Aorta (tissue), 5 donors: ENCODE measurements at regions not wholly inside any gene's neighbourhood (a gene's known extent, or its start where the extent isn't known, plus 50 kb on each side); places are given as distances from the start of the nearest gene placed in this dataset.

Experiments
- ATAC-seq: fragments of 200-7000 bp; cut with Tn5 transposase; one replicate; pipeline ENCODE4 v1.9.1; 2022; ENCODE audit warnings: moderate library complexity; ENCODE audit not compliant: low FRiP score
- DNase-seq, 2 donors: peaks; one replicate each; pipeline ENCODE4 v3.0.0-alpha.2; 2020
- H3K27ac ChIP-seq, 2 donors: one replicate each; pipeline ENCODE4 v1.5.1; 2013; ENCODE audit warnings: low read length in 2 of 2, mild to moderate bottlenecking in 2 of 2, moderate library complexity in 2 of 2, control low read depth in 1 of 2, inconsistent platforms in 1 of 2, low read depth in 1 of 2
- H3K27me3 ChIP-seq, 2 donors: one replicate each; pipeline ENCODE4 v1.6.1; 2013; ENCODE audit warnings: control low read depth in 1 of 2, low read length in 1 of 2, mild to moderate bottlenecking in 1 of 2, moderate library complexity in 1 of 2; ENCODE audit not compliant: insufficient read depth in 2 of 2, control insufficient read depth in 1 of 2
- H3K36me3 ChIP-seq, 2 donors: one replicate each; pipeline ENCODE4 v1.6.1; 2013; ENCODE audit warnings: control low read depth in 1 of 2, low read length in 1 of 2, mild to moderate bottlenecking in 1 of 2; ENCODE audit not compliant: insufficient read depth in 2 of 2, control insufficient read depth in 1 of 2
- H3K4me1 ChIP-seq, 2 donors: one replicate each; pipeline ENCODE4 v1.6.1; 2013; ENCODE audit warnings: low read length in 2 of 2, control low read depth in 1 of 2, mild to moderate bottlenecking in 1 of 2, moderate library complexity in 1 of 2; ENCODE audit not compliant: insufficient read depth in 2 of 2, control insufficient read depth in 1 of 2
- H3K4me3 ChIP-seq, 2 donors: one replicate each; pipeline ENCODE4 v1.5.1; 2013; ENCODE audit warnings: low read length in 2 of 2, control low read depth in 1 of 2, mild to moderate bottlenecking in 1 of 2
- H3K9me3 ChIP-seq: one replicate; pipeline ENCODE4 v1.6.1; 2013; ENCODE audit warnings: mild to moderate bottlenecking, low read length; ENCODE audit not compliant: control insufficient read depth
- WGBS, 2 donors: extraction: QIAGEN DNeasy Blood & Tissue Kit; methylation state at CpG; one replicate each; pipeline ENCODE4 v1.1.7; 2013; 5-methylcytosine and 5-hydroxymethylcytosine counted together
- intact Hi-C, 2 donors: fragments of 100-400 bp; cut with DNase I; formaldehyde crosslinking; loops; one replicate each; pipeline versions ENCODE4 v1.14.2 to v1.15.0; 2022
- donor health status: healthy with polysubstance abuse.
- donor health status: Bipolar disorder and iron deficiency.
- donor health status: DM: no; HTN: no; CAD: no.
- donor health status: DM: no; HTN: no; CAD: no.
- donor health status: DM: yes; HTN: yes; CAD: no.

DNA sequence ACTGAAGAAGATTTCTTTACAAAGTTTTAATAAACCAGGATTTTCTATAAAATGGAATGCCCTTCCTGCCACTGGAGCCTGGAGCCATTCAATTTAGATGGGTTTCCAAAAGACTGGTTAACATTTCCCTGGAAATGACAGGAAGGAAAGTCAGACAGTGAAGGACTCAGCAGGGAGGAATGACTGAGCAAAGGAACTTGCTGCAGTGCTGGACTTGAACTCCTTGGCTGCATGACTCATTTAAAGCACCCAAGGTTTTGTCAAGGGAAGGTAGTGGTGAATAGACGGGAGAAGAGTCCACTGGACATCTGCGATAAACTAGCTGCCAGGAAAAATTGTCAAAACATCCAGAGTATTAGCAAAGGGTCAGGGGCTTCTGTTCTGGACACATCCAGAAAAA is 163.8 kb upstream of the SLC28A3 start:
- intact Hi-C loops = no loop called here
- no peaks in the 10 kb centered on the region for H3K27me3 ChIP-seq
- ATAC-seq = no peak
- peaks cover 6% of the 10 kb centered on the region for H3K9me3 ChIP-seq
- no peak overlapping the region for H3K4me3 ChIP-seq
- H3K36me3 ChIP-seq = no peaks in the 10 kb centered on the region
- no peak overlapping the region for H3K27ac ChIP-seq
- no peak for DNase-seq
- 86 to 87% methylated on average over 2 of the region's 2 CpGs for WGBS, 2 donors
- H3K4me1 ChIP-seq = no peaks in the 10 kb centered on the region

- no peaks in the 10 kb centered on the region for H3K27me3 ChIP-seq
- DNase-seq (no peak), ATAC-seq (no peak)
- no peaks in the 10 kb centered on the region for H3K36me3 ChIP-seq
- no peak overlapping the region for H3K4me3 ChIP-seq
- no peaks in the 10 kb centered on the region for H3K4me1 ChIP-seq
- H3K9me3 ChIP-seq = peaks cover 5% of the 10 kb centered on the region
- intact Hi-C loops = no loop called here
- WGBS, 2 donors = 85 to 87% methylated on average over 2 of the region's 2 CpGs
- H3K27ac ChIP-seq = no peak overlapping the region
These were observed 157.9 kb upstream of the NTRK2 start for GRCh38 chr9:84511651-84512050.

DNA sequence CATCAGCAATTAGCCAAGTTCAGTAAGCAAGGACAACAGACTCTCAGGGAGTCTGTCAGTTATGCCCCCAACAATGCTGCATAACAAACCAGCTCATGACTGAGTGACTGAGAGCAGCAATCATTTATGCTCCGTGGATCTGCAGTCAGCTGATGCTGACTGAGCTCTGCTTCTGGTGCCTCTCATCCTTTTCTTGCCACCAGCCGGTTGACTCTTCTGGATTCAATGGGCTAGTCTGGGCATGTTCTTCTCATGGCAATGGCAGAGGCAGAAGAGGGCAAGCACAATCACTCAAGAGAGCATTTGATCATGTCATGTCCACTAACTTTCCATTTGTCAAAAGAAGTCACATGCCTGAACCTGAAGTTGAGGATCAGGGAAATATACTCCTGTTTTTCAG is 157.0 kb upstream of the NTRK2 start:
- Histone ChIP-seq H3K27me3 (no peaks in the 10 kb centered on the region), H3K4me1 (no peaks in the 10 kb centered on the region), H3K4me3 (no peak overlapping the region), H3K36me3 (no peaks in the 10 kb centered on the region), H3K9me3 (peaks cover 5% of the 10 kb centered on the region), H3K27ac (no peak overlapping the region)
- intact Hi-C loops = no loop called here
- DNase-seq (no peak), ATAC-seq (no peak)
- WGBS, 2 donors = 85 to 88% methylated on average over 2 of the region's 2 CpGs

GRCh38 chr9:84513473-84513872 is 156.1 kb upstream of the NTRK2 start:
- Histone ChIP-seq H3K27me3 (no peaks in the 10 kb centered on the region), H3K4me3 (no peak overlapping the region), H3K36me3 (no peaks in the 10 kb centered on the region), H3K4me1 (no peaks in the 10 kb centered on the region), H3K9me3 (peaks cover 5% of the 10 kb centered on the region), H3K27ac (no peak overlapping the region)
- ATAC-seq = no peak
- no peak for DNase-seq
- 16 to 24% methylated on average over 1 of the region's 1 CpG for WGBS, 2 donors
- intact Hi-C loops = no loop called here

- intact Hi-C loops = no loop called here
- H3K9me3 ChIP-seq = peaks cover 5% of the 10 kb centered on the region
- H3K36me3 ChIP-seq = no peaks in the 10 kb centered on the region
- H3K4me3 ChIP-seq = no peak overlapping the region
- no peak for DNase-seq
- ATAC-seq = no peak
- WGBS, 2 donors = 77 to 85% methylated on average over 2 of the region's 2 CpGs
- H3K27me3 ChIP-seq = no peaks in the 10 kb centered on the region
- no peaks in the 10 kb centered on the region for H3K4me1 ChIP-seq
- H3K27ac ChIP-seq = no peak overlapping the region
These were observed 155.6 kb upstream of the NTRK2 start for GRCh38 chr9:84513979-84514378.

DNA sequence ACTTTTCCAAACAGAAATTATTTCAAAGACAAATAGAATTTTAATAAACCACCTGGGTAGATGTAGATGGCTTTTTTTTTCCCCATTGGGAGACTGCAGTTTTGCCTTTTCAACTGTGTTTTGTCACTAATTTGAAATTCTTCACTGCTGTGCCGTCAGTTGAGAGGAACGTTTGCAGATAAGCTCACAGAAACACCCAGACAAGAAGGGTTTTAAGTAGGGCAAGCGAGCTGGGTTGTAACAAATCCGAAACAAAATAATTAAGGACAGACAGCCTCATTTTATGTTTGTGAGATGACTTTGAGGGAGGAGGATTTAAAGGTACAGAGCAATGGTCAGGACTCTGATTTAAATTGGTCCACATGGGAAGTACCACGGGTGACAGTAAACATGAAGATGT is 155.1 kb upstream of the NTRK2 start:
- Histone ChIP-seq H3K27ac (no peak overlapping the region), H3K27me3 (no peaks in the 10 kb centered on the region), H3K4me3 (no peak overlapping the region), H3K4me1 (no peaks in the 10 kb centered on the region), H3K36me3 (no peaks in the 10 kb centered on the region), H3K9me3 (peaks cover 5% of the 10 kb centered on the region)
- intact Hi-C loops = no loop called here
- ATAC-seq = no peak
- WGBS, 2 donors = 42 to 45% methylated on average over 5 of the region's 5 CpGs
- DNase-seq = no peak

DNA sequence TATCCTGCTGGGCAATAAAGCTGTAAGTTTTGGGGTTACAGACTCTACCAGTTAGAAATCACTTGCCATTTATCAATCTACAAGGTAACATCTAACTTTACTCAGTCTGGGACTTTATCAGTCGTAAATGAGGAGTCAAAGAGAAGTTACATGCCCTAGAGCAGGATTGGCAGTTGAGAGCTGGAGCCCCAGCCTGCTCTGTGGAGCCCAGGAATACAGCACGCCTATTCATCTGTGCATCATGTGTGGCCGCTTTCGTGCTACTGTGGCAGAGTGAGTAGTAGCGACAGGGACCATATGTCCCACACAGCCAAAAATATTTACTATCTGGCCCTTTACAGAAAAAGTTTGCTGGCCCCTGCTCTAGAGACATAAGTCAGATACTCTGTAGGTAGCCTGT is 152.5 kb upstream of the NTRK2 start:
- no peak for ATAC-seq
- H3K4me1 ChIP-seq = no peaks in the 10 kb centered on the region
- no peaks in the 10 kb centered on the region for H3K36me3 ChIP-seq
- WGBS, 2 donors = 93 to 94% methylated on average over 5 of the region's 5 CpGs
- no peak overlapping the region for H3K27ac ChIP-seq
- peaks cover 5% of the 10 kb centered on the region for H3K9me3 ChIP-seq
- H3K4me3 ChIP-seq = no peak overlapping the region
- no peaks in the 10 kb centered on the region for H3K27me3 ChIP-seq
- intact Hi-C loops = no loop called here
- no peak for DNase-seq

DNA sequence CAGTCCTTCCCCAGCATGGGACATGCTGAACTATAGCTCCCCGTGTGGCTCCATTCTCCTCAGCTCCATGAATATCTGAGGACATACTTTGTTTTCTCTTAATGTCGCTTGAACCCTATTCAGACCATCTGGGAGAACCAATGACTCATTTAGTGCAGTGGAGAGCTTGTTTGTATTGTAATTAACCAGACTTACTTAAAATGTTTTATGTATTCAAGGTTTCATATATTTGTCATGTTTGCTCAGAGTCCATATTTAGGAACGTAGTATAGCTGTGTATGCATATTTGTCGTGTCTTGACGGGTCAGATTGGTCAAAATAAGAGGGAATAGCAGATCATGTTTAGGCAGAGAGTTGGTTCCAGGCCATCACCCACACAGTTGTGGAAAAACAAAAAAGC is 150.1 kb upstream of the NTRK2 start:
- WGBS, 2 donors = 64 to 73% methylated on average over 5 of the region's 5 CpGs
- DNase-seq = no peak
- no peak for ATAC-seq
- Histone ChIP-seq H3K27ac (no peak overlapping the region), H3K4me3 (no peak overlapping the region), H3K9me3 (peaks cover 3% of the 10 kb centered on the region), H3K36me3 (no peaks in the 10 kb centered on the region), H3K27me3 (no peaks in the 10 kb centered on the region), H3K4me1 (no peaks in the 10 kb centered on the region)
- intact Hi-C loops = no loop called here

- no peaks in the 10 kb centered on the region for H3K27me3 ChIP-seq
- no peaks in the 10 kb centered on the region for H3K4me1 ChIP-seq
- no peak overlapping the region for H3K27ac ChIP-seq
- no peak for ATAC-seq
- H3K4me3 ChIP-seq = no peak overlapping the region
- 82% methylated on average over 3 of the region's 3 CpGs for WGBS, 2 donors
- H3K9me3 ChIP-seq = peaks cover 1% of the 10 kb centered on the region
- no peak for DNase-seq
- H3K36me3 ChIP-seq = no peaks in the 10 kb centered on the region
- intact Hi-C loops = no loop called here
These were observed 148.3 kb upstream of the NTRK2 start for GRCh38 chr9:84521208-84521607.
